ENCODE measurements at regions not wholly inside any gene's neighbourhood (a gene's known extent, or its start where the extent isn't known, plus 50 kb on each side); places are given as distances from the start of the nearest gene placed in this dataset.

GRCh38 chr13:61136093-61136492, 279.6 kb downstream of the PCDH20 start:
- TF ChIP-seq, protein P1, sequence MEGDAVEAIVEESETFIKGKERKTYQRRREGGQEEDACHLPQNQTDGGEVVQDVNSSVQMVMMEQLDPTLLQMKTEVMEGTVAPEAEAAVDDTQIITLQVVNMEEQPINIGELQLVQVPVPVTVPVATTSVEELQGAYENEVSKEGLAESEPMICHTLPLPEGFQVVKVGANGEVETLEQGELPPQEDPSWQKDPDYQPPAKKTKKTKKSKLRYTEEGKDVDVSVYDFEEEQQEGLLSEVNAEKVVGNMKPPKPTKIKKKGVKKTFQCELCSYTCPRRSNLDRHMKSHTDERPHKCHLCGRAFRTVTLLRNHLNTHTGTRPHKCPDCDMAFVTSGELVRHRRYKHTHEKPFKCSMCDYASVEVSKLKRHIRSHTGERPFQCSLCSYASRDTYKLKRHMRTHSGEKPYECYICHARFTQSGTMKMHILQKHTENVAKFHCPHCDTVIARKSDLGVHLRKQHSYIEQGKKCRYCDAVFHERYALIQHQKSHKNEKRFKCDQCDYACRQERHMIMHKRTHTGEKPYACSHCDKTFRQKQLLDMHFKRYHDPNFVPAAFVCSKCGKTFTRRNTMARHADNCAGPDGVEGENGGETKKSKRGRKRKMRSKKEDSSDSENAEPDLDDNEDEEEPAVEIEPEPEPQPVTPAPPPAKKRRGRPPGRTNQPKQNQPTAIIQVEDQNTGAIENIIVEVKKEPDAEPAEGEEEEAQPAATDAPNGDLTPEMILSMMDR (conservative IDR thresholded peaks at IDR 0.05; ENCODE audit: low read length), result no peak
- no peak for TF ChIP-seq EZH2phosphoT487 (IDR thresholded peaks at IDR 0.05; ENCODE audit: borderline replicate concordance, low read depth, low read length)
